Transverse colon (tissue), 4 donors: ENCODE measurements at regions not wholly inside any gene's neighbourhood (a gene's known extent, or its start where the extent isn't known, plus 50 kb on each side); places are given as distances from the start of the nearest gene placed in this dataset.

Experiments
- small RNA-seq, 4 donors: library from RNA; depleted of rRNA; stranded (forward); fragments of <200 nt; gene quantifications; one replicate each; pipeline ENCODE3, GENCODE V24; 2016

Small RNA genes in the stretch of these regions (small RNA-seq; reads per million reads assigned to genes)
- 0 reads per million in 4 donors for gene AC091849.1
- 0 reads per million in 4 donors for gene MIR4277
